IMR-90 (cell line): ENCODE measurements at regions not wholly inside any gene's neighbourhood (a gene's known extent, or its start where the extent isn't known, plus 50 kb on each side); places are given as distances from the start of the nearest gene placed in this dataset.

ENCODE experiments used
- ATAC-seq: fragments of 200-7000 bp; cut with Tn5 transposase; 2 replicates; pipeline ENCODE4 v1.9.1; 2020; ENCODE audit warnings: low read depth, mild to moderate bottlenecking, moderate library complexity
- BruUV-seq: library from RNA; stranded (reverse); fragments of 400-500 nt; replicated peaks from 2 replicates; lab custom pipeline; 2021; lab: Mats Ljungman, UMichigan
- CTCF ChIA-PET: fragments of 300-600 bp; formaldehyde crosslinking; extraction: SDS; loops from one replicate; lab custom pipeline; 2021; ENCODE audit warnings: antibody characterized with exemption; lab: Yijun Ruan, JAX
- POLR2A ChIA-PET: fragments of 300-600 bp; sonication (Branson Sonifier 250); formaldehyde crosslinking; loops from one replicate; lab custom pipeline; 2022; ENCODE audit warnings: antibody characterized with exemption; ENCODE audit not compliant: unreplicated experiment; lab: Charles Lee
- DNase-seq: peaks from one replicate; pipeline ENCODE4 v3.0.0; 2013
- H2AFZ ChIP-seq: replicated peaks from 2 replicates; pipeline ENCODE3; 2013; ENCODE audit warnings: low read length, mild to moderate bottlenecking; ENCODE audit not compliant: poor library complexity
- H2AK5ac ChIP-seq: 2 replicates; pipeline ENCODE4 v1.6.1; 2013; ENCODE audit warnings: low read depth, low read length, inconsistent platforms
- H2AK9ac ChIP-seq: replicated peaks from 2 replicates; pipeline ENCODE3; 2013; ENCODE audit warnings: mild to moderate bottlenecking, low read depth, low read length, moderate library complexity; ENCODE audit not compliant: poor library complexity
- H2BK120ac ChIP-seq: 2 replicates; pipeline ENCODE4 v1.6.1; 2013; ENCODE audit warnings: low read depth, low read length, inconsistent platforms
- H2BK15ac ChIP-seq: 3 replicates; pipeline ENCODE4 v1.6.1; 2013; ENCODE audit warnings: low read depth, low read length, inconsistent platforms
- H2BK20ac ChIP-seq: 2 replicates; pipeline ENCODE4 v1.6.1; 2013; ENCODE audit warnings: low read depth, mild to moderate bottlenecking, inconsistent platforms, low read length, moderate library complexity
- H2BK5ac ChIP-seq: 2 replicates; pipeline ENCODE4 v1.6.1; 2013; ENCODE audit warnings: mild to moderate bottlenecking, low read depth, low read length, inconsistent platforms; ENCODE audit not compliant: poor library complexity, severe bottlenecking
- H3K14ac ChIP-seq: replicated peaks from 2 replicates; pipeline ENCODE4 v1.6.1; 2013; ENCODE audit warnings: low read depth, low read length, inconsistent platforms
- H3K18ac ChIP-seq: 2 replicates; pipeline ENCODE4 v1.6.1; 2013; ENCODE audit warnings: low read depth, low read length, control low read depth
- H3K23ac ChIP-seq: 2 replicates; pipeline ENCODE4 v1.6.1; 2013; ENCODE audit warnings: low read depth, low read length, inconsistent platforms
- H3K27ac ChIP-seq: 2 replicates; pipeline ENCODE4 v1.5.1; 2013; ENCODE audit warnings: mild to moderate bottlenecking, control low read depth, low read length; ENCODE audit not compliant: insufficient read depth
- H3K27me3 ChIP-seq: 2 replicates; pipeline ENCODE4 v1.6.1; 2013; ENCODE audit warnings: low read length; ENCODE audit not compliant: control insufficient read depth, insufficient read depth
- H3K36me3 ChIP-seq: 2 replicates; pipeline ENCODE4 v1.6.1; 2013; ENCODE audit warnings: low read length, mixed read lengths; ENCODE audit not compliant: control insufficient read depth, insufficient read depth
- H3K4ac ChIP-seq: 2 replicates; pipeline ENCODE4 v1.6.1; 2013; ENCODE audit warnings: low read depth, low read length, inconsistent platforms
- H3K4me1 ChIP-seq: 2 replicates; pipeline ENCODE4 v1.6.1; 2013; ENCODE audit warnings: low read length, mixed read lengths; ENCODE audit not compliant: control insufficient read depth, insufficient read depth
- H3K4me2 ChIP-seq: 2 replicates; pipeline ENCODE4 v1.6.1; 2013; ENCODE audit warnings: low read depth, mild to moderate bottlenecking, control low read depth, low read length, moderate library complexity
- H3K4me3 ChIP-seq: 2 replicates; pipeline ENCODE4 v1.5.1; 2013; ENCODE audit warnings: low read depth, mild to moderate bottlenecking, control low read depth, low read length, moderate library complexity; ENCODE audit not compliant: insufficient read depth
- H3K56ac ChIP-seq: 2 replicates; pipeline ENCODE4 v1.6.1; 2013; ENCODE audit warnings: low read length, inconsistent platforms; ENCODE audit not compliant: insufficient read depth; ENCODE audit errors: extremely low read depth
- H3K79me1 ChIP-seq, 2 experiments: 2 replicates each; pipeline ENCODE4 v1.6.1; 2013; ENCODE audit warnings: low read length in 2 of 2, inconsistent platforms in 1 of 2, low read depth in 1 of 2
- H3K9ac ChIP-seq: 2 replicates; pipeline ENCODE4 v1.6.1; 2013; ENCODE audit warnings: low read depth, low read length, control low read depth
- H3K9me1 ChIP-seq: 2 replicates; pipeline ENCODE4 v1.6.1; 2013; ENCODE audit warnings: low read length, inconsistent platforms; ENCODE audit not compliant: insufficient read depth
- H3K9me3 ChIP-seq: 2 replicates; pipeline ENCODE4 v1.6.1; 2013; ENCODE audit warnings: low read length; ENCODE audit not compliant: control insufficient read depth, insufficient read depth
- H4K20me1 ChIP-seq: 2 replicates; pipeline ENCODE4 v1.6.1; 2013; ENCODE audit warnings: low read length, inconsistent platforms; ENCODE audit not compliant: insufficient read depth
- H4K5ac ChIP-seq: 2 replicates; pipeline ENCODE4 v1.6.1; 2013; ENCODE audit warnings: mild to moderate bottlenecking, low read depth, low read length, control low read depth
- H4K8ac ChIP-seq, 2 experiments: 2 replicates each; pipeline ENCODE4 v1.6.1; 2013; ENCODE audit warnings: low read depth in 2 of 2, low read length in 2 of 2, control low read depth in 1 of 2, inconsistent platforms in 1 of 2
- H4K91ac ChIP-seq: 2 replicates; pipeline ENCODE4 v1.6.1; 2013; ENCODE audit warnings: low read depth, low read length, inconsistent platforms; ENCODE audit not compliant: insufficient read depth
- BHLHE40 ChIP-seq: fragments of 150-350 bp; IDR thresholded peaks from 2 replicates; pipeline ENCODE4 v1.6.1; 2016; ENCODE audit warnings: mild to moderate bottlenecking, low read depth, low read length
- CEBPB ChIP-seq: IDR thresholded peaks from 2 replicates; pipeline ENCODE4 v1.6.1; 2012; ENCODE audit warnings: low read depth, low read length, improper control_type of control experiment
- CHD1 ChIP-seq: IDR thresholded peaks from 2 replicates; pipeline ENCODE4 v1.6.1; 2012; ENCODE audit warnings: low read depth, low read length, improper control_type of control experiment
- FOS ChIP-seq: fragments of 150-350 bp; IDR thresholded peaks from 2 replicates; pipeline ENCODE4 v1.6.1; 2016; ENCODE audit warnings: low read depth, low read length
- MAFK ChIP-seq: IDR thresholded peaks from 2 replicates; pipeline ENCODE4 v1.6.1; 2012; ENCODE audit warnings: low read depth, low read length, improper control_type of control experiment
- MAZ ChIP-seq: IDR thresholded peaks from 2 replicates; pipeline ENCODE4 v1.6.1; 2012; ENCODE audit warnings: low read depth, mild to moderate bottlenecking, low read length, improper control_type of control experiment, moderate library complexity, borderline replicate concordance
- MXI1 ChIP-seq: IDR thresholded peaks from 2 replicates; pipeline ENCODE4 v1.6.1; 2012; ENCODE audit warnings: low read depth, mild to moderate bottlenecking, low read length, moderate library complexity, borderline replicate concordance
- NFE2L2 ChIP-seq: fragments of 150-350 bp; IDR thresholded peaks from 2 replicates; pipeline ENCODE4 v1.6.1; 2016; ENCODE audit warnings: low read depth, mild to moderate bottlenecking, low read length
- POLR2A ChIP-seq: IDR thresholded peaks from 2 replicates; pipeline ENCODE4 v1.6.1; 2012; ENCODE audit warnings: mild to moderate bottlenecking, low read depth, low read length
- RAD21 ChIP-seq: IDR thresholded peaks from 2 replicates; pipeline ENCODE4 v1.6.1; 2012; ENCODE audit warnings: low read length, improper control_type of control experiment
- RCOR1 ChIP-seq: IDR thresholded peaks from 2 replicates; pipeline ENCODE4 v1.6.1; 2012; ENCODE audit warnings: mild to moderate bottlenecking, low read length, improper control_type of control experiment; ENCODE audit not compliant: insufficient replicate concordance
- RFX5 ChIP-seq: IDR thresholded peaks from 2 replicates; pipeline ENCODE4 v1.8.0; 2012; ENCODE audit warnings: low read depth, mild to moderate bottlenecking, low read length, moderate library complexity
- SMC3 ChIP-seq: fragments of 150-350 bp; IDR thresholded peaks from 2 replicates; pipeline ENCODE4 v1.6.1; 2016; ENCODE audit warnings: low read depth, mild to moderate bottlenecking, antibody characterized with exemption, low read length, moderate library complexity
- dilution Hi-C: fragments of 300-500 bp; cut with HindIII; formaldehyde crosslinking; loops from one replicate; pipeline ENCODE4 v1.14.3; 2018; ENCODE audit warnings: low sequenced_read_pairs; ENCODE audit not compliant: unreplicated experiment
- in situ Hi-C: fragments of 300-500 bp; cut with MboI; formaldehyde crosslinking; loops from 3 replicates; pipeline ENCODE4 v1.14.3; 2019; ENCODE audit warnings: low sequenced_read_pairs, inconsistent platforms, mixed read lengths
- intact Hi-C: fragments of 100-400 bp; cut with micrococcal nuclease; formaldehyde crosslinking; loops from 2 replicates; pipeline ENCODE4 v1.10.0; 2022
- TF ChIP-seq, protein P1 (sequence below): conservative IDR thresholded peaks from 2 replicates; pipeline ENCODE4 v1.5.1; 2012; ENCODE audit warnings: mild to moderate bottlenecking, low read depth, low read length, improper control_type of control experiment
- TF ChIP-seq, protein P2 (sequence below): fragments of 150-350 bp; IDR thresholded peaks from 2 replicates; pipeline ENCODE4 v1.6.1; 2017; ENCODE audit warnings: mild to moderate bottlenecking, antibody characterized with exemption, low read length, low read depth
- TF ChIP-seq, protein P3 (sequence below): fragments of 150-350 bp; IDR thresholded peaks from 2 replicates; pipeline ENCODE4 v1.6.1; 2016; ENCODE audit warnings: low read depth, mild to moderate bottlenecking, low read length, moderate library complexity, borderline replicate concordance

DNA sequence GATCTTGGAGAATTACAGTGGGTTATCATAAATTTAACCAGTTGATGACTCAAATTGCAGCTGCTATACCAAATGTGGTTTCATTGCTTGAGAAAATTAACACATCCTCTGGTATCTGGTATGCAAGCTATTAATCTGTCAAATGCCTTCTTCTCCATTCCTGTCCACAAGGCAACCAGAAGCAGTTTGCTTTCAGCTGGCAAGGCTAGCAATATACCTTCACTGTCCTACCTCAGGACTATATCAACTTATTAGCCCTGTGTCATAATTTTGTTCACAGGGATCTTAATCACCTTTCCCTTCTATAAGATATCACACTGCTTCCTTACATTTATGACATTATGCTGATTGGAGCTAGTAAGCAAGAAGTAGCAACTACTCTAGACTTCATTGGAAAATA, 110.0 kb upstream of the GPC3 start:
- Histone ChIP-seq H3K4me2 (no peak overlapping the region), H2AK5ac (no peak overlapping the region), H3K79me1 (no peaks in the 10 kb centered on the region), H3K4me3 (no peak overlapping the region), H3K36me3 (no peaks in the 10 kb centered on the region), H3K9me1 (no peaks in the 10 kb centered on the region), H3K9ac (no peak overlapping the region), H2BK5ac (no peak overlapping the region), H4K5ac (no peak overlapping the region), H2AK9ac (no peak overlapping the region), H4K91ac (no peak overlapping the region), H3K14ac (no peak overlapping the region), H3K4me1 (no peaks in the 10 kb centered on the region), H3K4ac (no peak overlapping the region), H3K18ac (no peak overlapping the region), H4K8ac (no peak overlapping the region), H3K27ac (no peak overlapping the region), H3K23ac (no peak overlapping the region), H3K9me3 (no peaks in the 10 kb centered on the region), H2BK20ac (no peak overlapping the region), H4K20me1 (no peaks in the 10 kb centered on the region), H3K56ac (no peak overlapping the region), H3K27me3 (no peaks in the 10 kb centered on the region), H2BK120ac (no peak overlapping the region), H2AFZ (no peak overlapping the region), H2BK15ac (no peak overlapping the region)
- dilution Hi-C loops (no loop called here), in situ Hi-C loops (no loop called here), intact Hi-C loops (no loop called here)
- BruUV-seq, result no TSS peak
- DNase-seq (no peak), ATAC-seq (no peak)
- ChIA-PET POLR2A (no interaction called here), CTCF (no interaction called here)
- TF ChIP-seq RCOR1 (no peak), CHD1 (no peak), POLR2A (no peak), NFE2L2 (no peak), FOS (no peak), BHLHE40 (no peak), CEBPB (no peak), MXI1 (no peak), RFX5 (no peak), MAFK (no peak), RAD21 (no peak), SMC3 (no peak), MAZ (no peak)
- TF ChIP-seq, protein P1, sequence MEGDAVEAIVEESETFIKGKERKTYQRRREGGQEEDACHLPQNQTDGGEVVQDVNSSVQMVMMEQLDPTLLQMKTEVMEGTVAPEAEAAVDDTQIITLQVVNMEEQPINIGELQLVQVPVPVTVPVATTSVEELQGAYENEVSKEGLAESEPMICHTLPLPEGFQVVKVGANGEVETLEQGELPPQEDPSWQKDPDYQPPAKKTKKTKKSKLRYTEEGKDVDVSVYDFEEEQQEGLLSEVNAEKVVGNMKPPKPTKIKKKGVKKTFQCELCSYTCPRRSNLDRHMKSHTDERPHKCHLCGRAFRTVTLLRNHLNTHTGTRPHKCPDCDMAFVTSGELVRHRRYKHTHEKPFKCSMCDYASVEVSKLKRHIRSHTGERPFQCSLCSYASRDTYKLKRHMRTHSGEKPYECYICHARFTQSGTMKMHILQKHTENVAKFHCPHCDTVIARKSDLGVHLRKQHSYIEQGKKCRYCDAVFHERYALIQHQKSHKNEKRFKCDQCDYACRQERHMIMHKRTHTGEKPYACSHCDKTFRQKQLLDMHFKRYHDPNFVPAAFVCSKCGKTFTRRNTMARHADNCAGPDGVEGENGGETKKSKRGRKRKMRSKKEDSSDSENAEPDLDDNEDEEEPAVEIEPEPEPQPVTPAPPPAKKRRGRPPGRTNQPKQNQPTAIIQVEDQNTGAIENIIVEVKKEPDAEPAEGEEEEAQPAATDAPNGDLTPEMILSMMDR, result no peak
- TF ChIP-seq, protein P2, sequence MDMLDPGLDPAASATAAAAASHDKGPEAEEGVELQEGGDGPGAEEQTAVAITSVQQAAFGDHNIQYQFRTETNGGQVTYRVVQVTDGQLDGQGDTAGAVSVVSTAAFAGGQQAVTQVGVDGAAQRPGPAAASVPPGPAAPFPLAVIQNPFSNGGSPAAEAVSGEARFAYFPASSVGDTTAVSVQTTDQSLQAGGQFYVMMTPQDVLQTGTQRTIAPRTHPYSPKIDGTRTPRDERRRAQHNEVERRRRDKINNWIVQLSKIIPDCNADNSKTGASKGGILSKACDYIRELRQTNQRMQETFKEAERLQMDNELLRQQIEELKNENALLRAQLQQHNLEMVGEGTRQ, result no peak
- TF ChIP-seq, protein P3, sequence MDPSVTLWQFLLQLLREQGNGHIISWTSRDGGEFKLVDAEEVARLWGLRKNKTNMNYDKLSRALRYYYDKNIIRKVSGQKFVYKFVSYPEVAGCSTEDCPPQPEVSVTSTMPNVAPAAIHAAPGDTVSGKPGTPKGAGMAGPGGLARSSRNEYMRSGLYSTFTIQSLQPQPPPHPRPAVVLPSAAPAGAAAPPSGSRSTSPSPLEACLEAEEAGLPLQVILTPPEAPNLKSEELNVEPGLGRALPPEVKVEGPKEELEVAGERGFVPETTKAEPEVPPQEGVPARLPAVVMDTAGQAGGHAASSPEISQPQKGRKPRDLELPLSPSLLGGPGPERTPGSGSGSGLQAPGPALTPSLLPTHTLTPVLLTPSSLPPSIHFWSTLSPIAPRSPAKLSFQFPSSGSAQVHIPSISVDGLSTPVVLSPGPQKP, result no peak
